Esophagus muscularis mucosa (tissue), 4 donors: ENCODE measurements at regions not wholly inside any gene's neighbourhood (a gene's known extent, or its start where the extent isn't known, plus 50 kb on each side); places are given as distances from the start of the nearest gene placed in this dataset.

ENCODE experiments used
- CTCF ChIP-seq, 3 experiments: fragments of 200-600 bp in 2 of 3; fragments of 450-650 bp in 1 of 3; sonication (generic) in 2 of 3; IDR thresholded peaks; one replicate each; pipeline ENCODE4 v1.5.1; 2017 to 2019; ENCODE audit warnings: antibody characterized with exemption in 3 of 3, mild to moderate bottlenecking in 2 of 3, moderate library complexity in 1 of 3
- EP300 ChIP-seq: sonication (generic); formaldehyde crosslinking; IDR thresholded peaks from one replicate; pipeline ENCODE4 v1.6.1; 2017; ENCODE audit warnings: antibody characterized with exemption
- POLR2A ChIP-seq: fragments of 450-650 bp; IDR thresholded peaks from one replicate; pipeline ENCODE4 v1.6.1; 2017; ENCODE audit warnings: antibody characterized with exemption, moderate library complexity, mild to moderate bottlenecking, low read depth
- POLR2AphosphoS5 ChIP-seq, 2 donors: sonication (generic); formaldehyde crosslinking; IDR thresholded peaks; one replicate each; pipeline ENCODE4 v1.6.1; 2017; ENCODE audit warnings: antibody characterized with exemption in 2 of 2

- no peak for TF ChIP-seq CTCF (IDR thresholded peaks at IDR 0.05)
- TF ChIP-seq POLR2A = no peak
- no peak for TF ChIP-seq POLR2AphosphoS5 (IDR thresholded peaks at IDR 0.05)
- no peak for TF ChIP-seq EP300
These were observed 216.5 kb upstream of the ZC3H15 start for GRCh38 chr2:186269536-186269935.
